ENCODE measurements at regions not wholly inside any gene's neighbourhood (a gene's known extent, or its start where the extent isn't known, plus 50 kb on each side); places are given as distances from the start of the nearest gene placed in this dataset.
"Not testable (repeated sequence)": the region's sequence is repeated elsewhere in the genome, so short reads cannot be mapped to it uniquely, and the experiment has no call there.

GRCh38 chr7:57653262-57653830, 203.4 kb downstream of the ZNF716 start:
- Histone ChIP-seq H3K27ac (ENCODE audit: control insufficient read depth, insufficient read depth) (no peak overlapping the region), H3K9me3 (replicated peaks; ENCODE audit: control insufficient read depth, insufficient read depth, low read length) (no peaks in the 10 kb centered on the region; the same call in 1 of the 3 replicates), H3K4me3 (no peak overlapping the region), H3K4me2 (ENCODE audit: control insufficient read depth, insufficient read depth) (no peak overlapping the region), H4K20me1 (ENCODE audit: control insufficient read depth, insufficient read depth) (no peaks in the 10 kb centered on the region), H2AFZ (ENCODE audit: control insufficient read depth, low read depth, low read length) (no peak overlapping the region), H3K4me1 (ENCODE audit: control insufficient read depth, insufficient read depth, low read length) (no peaks in the 10 kb centered on the region), H3K9ac (ENCODE audit: control insufficient read depth, insufficient read depth, low read length) (no peak overlapping the region), H3K79me2 (ENCODE audit: control insufficient read depth, insufficient read depth, low read length) (no peaks in the 10 kb centered on the region), H3K27me3 (replicated peaks in 1 of 2; ENCODE audit: control insufficient read depth in 2 of 2, insufficient read depth in 2 of 2, low read length in 1 of 2) (no peaks in the 10 kb centered on the region), H3K36me3 (ENCODE audit: control insufficient read depth in 2 of 2, insufficient read depth in 2 of 2, low read length in 1 of 2) (no peaks in the 10 kb centered on the region)
- ChIA-PET POLR2A (no interaction called here), SMC1A (ENCODE audit: uncharacterized antibody, unreplicated experiment) (no interaction called here), CTCF (no interaction called here), RAD21 (ENCODE audit: unreplicated experiment) (no interaction called here)
- no peak for ATAC-seq
- in situ Hi-C loops (cut with MboI), result no loop called here
- intact Hi-C loops (cut with micrococcal nuclease; ENCODE audit: unreplicated experiment), result no loop called here
- TF ChIP-seq BMI1 (IDR thresholded peaks at IDR 0.05; ENCODE audit: borderline replicate concordance) (no peak), LARP7 (IDR thresholded peaks at IDR 0.05) (no peak), ZNF592 (IDR thresholded peaks at IDR 0.05) (no peak), SREBF2 (IDR thresholded peaks at IDR 0.05; ENCODE audit: low read length) (no peak), NFIC (IDR thresholded peaks at IDR 0.05; ENCODE audit: low read depth, low read length) (no peak), RBBP5 (conservative IDR thresholded peaks at IDR 0.05) (no peak), SRF (IDR thresholded peaks at IDR 0.05; ENCODE audit: low read depth in 2 of 2, low read length in 2 of 2) (no peak), USF1 (IDR thresholded peaks at IDR 0.05; ENCODE audit: borderline replicate concordance, extremely low read length, insufficient read depth, low read depth, low read length) (no peak), HDAC2 (IDR thresholded peaks at IDR 0.05) (no peak), TCF7 (IDR thresholded peaks at IDR 0.05; ENCODE audit: borderline replicate concordance) (no peak), PAX5 (IDR thresholded peaks at IDR 0.05; ENCODE audit: borderline replicate concordance, low read depth, low read length) (no peak), PKNOX1 (IDR thresholded peaks at IDR 0.05) (no peak)
- BruUV-seq (replicated peaks), result no TSS peak
- no peak for FAIRE-seq
- 62% methylated on average over 34 of the region's 36 CpGs for WGBS (ENCODE audit: insufficient coverage, insufficient replicate concordance, low lambda C conversion rate, missing lambda C conversion rate)
- no peak for DNase-seq (ENCODE audit: low read depth, low spot score)

GRCh38 chr7:57655156-57655871, 205.3 kb downstream of the ZNF716 start:
- POLR2A ChIA-PET; intact Hi-C loops (cut with micrococcal nuclease; ENCODE audit: unreplicated experiment); H2AFZ ChIP-seq (ENCODE audit: control insufficient read depth, low read depth, low read length); in situ Hi-C loops (cut with MboI); FAIRE-seq; DNase-seq (ENCODE audit: low read depth, low spot score); BruUV-seq (replicated peaks); H3K79me2 ChIP-seq (ENCODE audit: control insufficient read depth, insufficient read depth, low read length); H4K20me1 ChIP-seq (ENCODE audit: control insufficient read depth, insufficient read depth); H3K4me1 ChIP-seq (ENCODE audit: control insufficient read depth, insufficient read depth, low read length); CTCF ChIA-PET; RAD21 ChIA-PET (ENCODE audit: unreplicated experiment); H3K9ac ChIP-seq (ENCODE audit: control insufficient read depth, insufficient read depth, low read length); ATAC-seq; H3K9me3 ChIP-seq (replicated peaks; ENCODE audit: control insufficient read depth, insufficient read depth, low read length); H3K27ac ChIP-seq (ENCODE audit: control insufficient read depth, insufficient read depth); H3K27me3 ChIP-seq (replicated peaks in 1 of 2; ENCODE audit: control insufficient read depth in 2 of 2, insufficient read depth in 2 of 2, low read length in 1 of 2); H3K4me2 ChIP-seq (ENCODE audit: control insufficient read depth, insufficient read depth); H3K36me3 ChIP-seq (ENCODE audit: control insufficient read depth in 2 of 2, insufficient read depth in 2 of 2, low read length in 1 of 2); H3K4me3 ChIP-seq: not testable (repeated sequence)
- 44% methylated on average over 30 of the region's 31 CpGs for WGBS (ENCODE audit: insufficient coverage, insufficient replicate concordance, low lambda C conversion rate, missing lambda C conversion rate)
- SMC1A ChIA-PET (ENCODE audit: uncharacterized antibody, unreplicated experiment), result interaction anchor here (0.6 kb wide), 1 partner anchor 131 kb away, joined by 3 read pairs; no protein-coding TSS in a partner anchor

Measured in GM12878 (cell line).